Lower leg skin (tissue), 3 donors: ENCODE measurements at regions not wholly inside any gene's neighbourhood (a gene's known extent, or its start where the extent isn't known, plus 50 kb on each side); places are given as distances from the start of the nearest gene placed in this dataset.

Source experiments
- POLR2A ChIP-seq, 2 donors: fragments of 450-650 bp; IDR thresholded peaks; one replicate each; pipeline ENCODE4 v1.6.1; 2016 to 2017; ENCODE audit warnings: antibody characterized with exemption in 2 of 2, mild to moderate bottlenecking in 1 of 2, moderate library complexity in 1 of 2
- TF ChIP-seq, protein P1 (sequence below), 3 donors: fragments of 450-650 bp; IDR thresholded peaks; one replicate each; pipeline ENCODE4 v1.5.1; 2016; ENCODE audit warnings: antibody characterized with exemption in 3 of 3, mild to moderate bottlenecking in 3 of 3, moderate library complexity in 2 of 3

DNA sequence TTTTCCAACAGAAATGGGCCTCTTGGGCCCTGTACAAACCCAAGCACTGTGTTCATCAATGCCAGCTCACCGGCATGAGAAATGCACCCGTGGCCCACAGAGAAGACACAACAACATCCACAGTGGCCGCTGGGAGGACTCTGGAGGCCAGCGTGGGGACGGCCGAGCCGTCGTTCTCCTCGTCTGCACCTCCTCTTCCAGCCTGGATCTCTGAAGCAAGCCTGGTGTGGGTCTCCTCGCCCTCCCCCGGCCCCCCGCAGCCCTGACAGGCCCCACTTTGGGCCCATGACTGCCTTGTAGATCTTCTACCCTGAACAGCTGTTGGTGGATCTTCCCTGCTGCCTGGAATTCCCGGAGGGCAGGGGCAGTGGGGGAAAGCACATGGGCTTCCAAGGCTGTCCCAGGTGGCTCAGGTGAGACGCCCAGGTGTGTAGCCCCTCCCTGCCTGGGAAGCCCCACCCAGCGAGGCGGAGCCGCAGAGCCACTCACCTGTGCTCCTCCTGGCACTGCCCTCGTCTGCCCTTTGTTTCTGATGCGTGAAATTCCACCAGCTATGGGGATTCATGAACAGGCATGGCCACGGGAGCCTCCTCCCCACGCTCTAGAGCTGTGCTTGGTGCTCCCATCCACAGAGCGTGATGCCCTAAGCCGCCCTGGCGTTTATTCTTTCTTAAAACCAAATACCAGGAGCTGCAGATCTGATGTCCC, 225.9 kb downstream of the BRD1 start:
- TF ChIP-seq, protein P1, sequence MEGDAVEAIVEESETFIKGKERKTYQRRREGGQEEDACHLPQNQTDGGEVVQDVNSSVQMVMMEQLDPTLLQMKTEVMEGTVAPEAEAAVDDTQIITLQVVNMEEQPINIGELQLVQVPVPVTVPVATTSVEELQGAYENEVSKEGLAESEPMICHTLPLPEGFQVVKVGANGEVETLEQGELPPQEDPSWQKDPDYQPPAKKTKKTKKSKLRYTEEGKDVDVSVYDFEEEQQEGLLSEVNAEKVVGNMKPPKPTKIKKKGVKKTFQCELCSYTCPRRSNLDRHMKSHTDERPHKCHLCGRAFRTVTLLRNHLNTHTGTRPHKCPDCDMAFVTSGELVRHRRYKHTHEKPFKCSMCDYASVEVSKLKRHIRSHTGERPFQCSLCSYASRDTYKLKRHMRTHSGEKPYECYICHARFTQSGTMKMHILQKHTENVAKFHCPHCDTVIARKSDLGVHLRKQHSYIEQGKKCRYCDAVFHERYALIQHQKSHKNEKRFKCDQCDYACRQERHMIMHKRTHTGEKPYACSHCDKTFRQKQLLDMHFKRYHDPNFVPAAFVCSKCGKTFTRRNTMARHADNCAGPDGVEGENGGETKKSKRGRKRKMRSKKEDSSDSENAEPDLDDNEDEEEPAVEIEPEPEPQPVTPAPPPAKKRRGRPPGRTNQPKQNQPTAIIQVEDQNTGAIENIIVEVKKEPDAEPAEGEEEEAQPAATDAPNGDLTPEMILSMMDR (IDR thresholded peaks at IDR 0.05), result no peak
- TF ChIP-seq POLR2A (IDR thresholded peaks at IDR 0.05), result no peak
